Testis (tissue), 2 donors: ENCODE measurements at regions not wholly inside any gene's neighbourhood (a gene's known extent, or its start where the extent isn't known, plus 50 kb on each side); places are given as distances from the start of the nearest gene placed in this dataset.

Experiments used
- DNase-seq: peaks from one replicate; pipeline ENCODE4 v3.0.0-alpha.2; 2019
- H3K27ac ChIP-seq, 2 donors: fragments of 200-600 bp; sonication (generic); one replicate each; pipeline ENCODE4 v1.5.1; 2019
- H3K27me3 ChIP-seq: fragments of 200-600 bp; sonication (generic); one replicate; pipeline ENCODE4 v1.5.1; 2019
- H3K36me3 ChIP-seq: fragments of 200-600 bp; sonication (generic); one replicate; pipeline ENCODE4 v1.5.1; 2017; ENCODE audit warnings: low read depth; ENCODE audit errors: missing control alignments
- H3K4me1 ChIP-seq: fragments of 200-600 bp; sonication (generic); one replicate; pipeline ENCODE4 v1.5.1; 2019
- H3K4me3 ChIP-seq, 2 donors: fragments of 200-600 bp; sonication (generic); one replicate each; pipeline ENCODE4 v1.5.1; 2017 to 2019
- H3K9me3 ChIP-seq: fragments of 200-600 bp; sonication (generic); one replicate; pipeline ENCODE4 v1.5.1; 2017
- CTCF ChIP-seq, 3 experiments: fragments of 450-650 bp in 2 of 3; fragments of 200-600 bp in 1 of 3; sonication (generic) in 1 of 3; IDR thresholded peaks; one replicate each; pipeline ENCODE4 v1.5.1; 2016 to 2019; ENCODE audit warnings: antibody characterized with exemption in 3 of 3, mild to moderate bottlenecking in 2 of 3, moderate library complexity in 1 of 3
- POLR2A ChIP-seq: fragments of 450-650 bp; IDR thresholded peaks from one replicate; pipeline ENCODE4 v1.6.1; 2017; ENCODE audit warnings: antibody characterized with exemption, mild to moderate bottlenecking, moderate library complexity
- WGBS, 2 donors: methylation state at CpG; one replicate each; pipeline ENCODE4 v1.1.5; 2018; 5-methylcytosine and 5-hydroxymethylcytosine counted together
- intact Hi-C: fragments of 100-400 bp; cut with DNase I; formaldehyde crosslinking; loops from one replicate; pipeline ENCODE4 v1.15.1; 2023; ENCODE audit warnings: low total_unique reads

DNA sequence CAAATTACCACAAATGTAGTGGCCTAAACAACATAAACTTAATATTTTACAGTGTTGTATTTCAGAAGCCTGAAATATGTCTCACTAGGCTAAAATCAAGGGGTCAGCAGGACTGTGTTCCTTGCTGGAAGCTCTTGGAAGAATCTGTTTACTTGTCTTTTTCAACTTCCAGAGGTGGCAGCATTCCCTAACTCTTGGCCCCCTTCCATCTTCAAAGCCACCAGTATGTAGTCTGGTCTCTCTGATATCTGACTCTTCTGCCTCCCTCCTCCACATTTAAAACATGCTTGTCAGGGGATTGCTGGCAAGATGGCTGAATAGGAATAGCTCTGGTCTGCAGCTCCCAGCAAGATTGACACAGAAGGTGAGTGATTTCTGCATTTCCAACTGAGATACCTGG lies 567.5 kb downstream of the PLA2G4A start:
- H3K27ac ChIP-seq, result no peak overlapping the region
- no peak overlapping the region for H3K4me3 ChIP-seq
- no peaks in the 10 kb centered on the region for H3K4me1 ChIP-seq
- no peak for DNase-seq
- H3K36me3 ChIP-seq, result no peaks in the 10 kb centered on the region
- intact Hi-C loops, result no loop called here
- TF ChIP-seq POLR2A (no peak), CTCF (IDR thresholded peaks at IDR 0.05) (no peak)
- H3K27me3 ChIP-seq, result no peaks in the 10 kb centered on the region
- H3K9me3 ChIP-seq, result no peaks in the 10 kb centered on the region

- intact Hi-C loops, result no loop called here
- H3K27ac ChIP-seq, result no peak overlapping the region
- no peaks in the 10 kb centered on the region for H3K36me3 ChIP-seq
- 53 to 61% methylated on average over 7 to 12 of the region's 12 CpGs for WGBS, 2 donors
- no peaks in the 10 kb centered on the region for H3K9me3 ChIP-seq
- no peak overlapping the region for H3K4me3 ChIP-seq
- no peak for DNase-seq
- TF ChIP-seq POLR2A, result no peak
- no peak for TF ChIP-seq CTCF (IDR thresholded peaks at IDR 0.05)
- no peaks in the 10 kb centered on the region for H3K27me3 ChIP-seq
- H3K4me1 ChIP-seq, result no peaks in the 10 kb centered on the region
These were observed 568.4 kb downstream of the PLA2G4A start for GRCh38 chr1:187396929-187397796.

DNA sequence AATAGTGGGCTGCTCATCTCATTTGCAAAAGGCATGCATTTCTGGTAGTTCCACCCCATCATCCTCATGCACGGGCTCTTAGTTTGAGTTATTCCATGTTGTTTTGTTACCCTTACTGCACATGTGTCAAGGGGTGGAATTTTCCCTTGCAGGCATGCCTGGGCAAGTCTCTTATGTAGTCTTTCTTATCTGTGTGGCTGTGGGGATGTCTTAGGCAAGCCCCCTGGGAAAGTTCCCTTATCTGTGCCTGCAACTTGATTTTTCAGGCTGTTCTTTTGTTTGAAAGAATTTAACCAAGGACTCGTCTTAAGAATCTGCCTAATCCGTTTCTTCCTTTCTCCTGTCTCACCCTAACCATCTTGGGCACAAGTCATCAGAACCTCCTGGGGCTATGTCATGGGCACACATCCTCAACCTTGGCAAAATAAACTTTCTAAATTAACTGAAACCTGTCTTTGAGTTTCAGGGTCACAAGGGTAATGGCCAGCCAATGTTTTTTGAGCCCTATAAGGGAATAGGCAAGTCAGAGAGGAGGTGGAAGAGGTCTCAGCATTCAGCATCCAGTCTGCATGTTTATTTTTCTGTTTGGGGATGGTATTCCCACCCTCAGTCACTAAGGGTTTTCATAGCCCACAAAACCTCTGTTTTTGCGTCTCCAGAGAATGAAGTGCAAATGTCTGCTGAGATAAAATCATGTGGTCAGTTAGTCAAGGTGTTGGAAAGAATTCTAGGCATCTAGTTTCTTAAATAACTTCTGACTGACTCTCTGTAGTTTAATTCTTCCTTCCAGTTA lies 579.7 kb downstream of the PLA2G4A start:
- intact Hi-C loops, result no loop called here
- 65 to 71% methylated on average over 4 of the region's 4 CpGs for WGBS, 2 donors
- H3K27me3 ChIP-seq, result no peaks in the 10 kb centered on the region
- H3K4me1 ChIP-seq, result no peaks in the 10 kb centered on the region
- H3K36me3 ChIP-seq, result no peaks in the 10 kb centered on the region
- DNase-seq, result no peak
- TF ChIP-seq CTCF (IDR thresholded peaks at IDR 0.05) (no peak), POLR2A (no peak)
- H3K27ac ChIP-seq, result no peak overlapping the region
- H3K9me3 ChIP-seq, result no peaks in the 10 kb centered on the region
- no peak overlapping the region for H3K4me3 ChIP-seq

DNA sequence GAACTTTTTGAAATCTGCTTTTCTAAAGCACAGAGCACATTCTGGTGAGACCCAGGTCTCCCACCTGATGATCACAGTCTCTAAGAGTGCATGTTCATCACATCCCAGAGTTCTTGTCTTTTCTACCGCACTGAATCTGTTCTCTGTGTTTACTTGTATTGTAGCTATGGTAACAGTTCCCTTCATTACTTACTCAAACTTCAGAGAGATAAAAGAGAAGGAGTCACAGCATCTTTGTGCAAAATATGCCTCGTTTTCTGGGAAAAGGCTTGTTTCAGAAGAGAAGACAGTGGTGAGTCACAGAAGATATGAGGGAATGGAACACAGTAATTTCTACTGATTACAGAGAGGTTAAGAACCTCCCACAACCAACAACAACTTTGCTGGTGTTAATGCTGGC lies 580.6 kb downstream of the PLA2G4A start:
- WGBS, 2 donors, result 31 to 38% methylated on average over 2 of the region's 2 CpGs
- H3K27me3 ChIP-seq, result no peaks in the 10 kb centered on the region
- H3K36me3 ChIP-seq, result no peaks in the 10 kb centered on the region
- no peak for TF ChIP-seq POLR2A
- no peak for TF ChIP-seq CTCF (IDR thresholded peaks at IDR 0.05)
- no peak for DNase-seq
- no peak overlapping the region for H3K4me3 ChIP-seq
- H3K27ac ChIP-seq, result no peak overlapping the region
- intact Hi-C loops, result no loop called here
- no peaks in the 10 kb centered on the region for H3K9me3 ChIP-seq
- no peaks in the 10 kb centered on the region for H3K4me1 ChIP-seq
